Pancreas (tissue), 10 donors: ENCODE measurements at regions not wholly inside any gene's neighbourhood (a gene's known extent, or its start where the extent isn't known, plus 50 kb on each side); places are given as distances from the start of the nearest gene placed in this dataset.
A peak's percentile ranks its signal among the peaks of the same experiment; 100 is the strongest.

Source experiments
- ATAC-seq, 4 donors: fragments of 200-7000 bp; cut with Tn5 transposase; one replicate each; pipeline versions ENCODE4 v1.8.0 to v1.9.1; 2020; ENCODE audit warnings: mild to moderate bottlenecking in 4 of 4, moderate library complexity in 4 of 4
- DNase-seq, 6 donors: peaks; one replicate each; pipeline ENCODE4 v3.0.0-alpha.2; 2020
- FAIRE-seq: peaks from 2 replicates; lab custom pipeline; 2012; peaks lifted over from hg19 to GRCh38; lab: Jason Lieb, UNC
- H3K27ac ChIP-seq, 4 donors: fragments of 200-600 bp; sonication (generic); 1 replicate in 3 of 4; 2 replicates in 1 of 4; pipeline versions ENCODE4 v1.5.0 to v1.8.0; 2020
- H3K27me3 ChIP-seq, 4 donors: fragments of 200-600 bp; one replicate each; pipeline ENCODE4 v1.8.0; 2021
- H3K36me3 ChIP-seq, 3 donors: fragments of 200-600 bp; sonication (generic) in 1 of 3; one replicate each; pipeline versions ENCODE4 v1.5.0 to v1.8.0; 2020 to 2021
- H3K4me1 ChIP-seq, 3 donors: fragments of 200-600 bp; one replicate each; pipeline ENCODE4 v1.8.0; 2021
- H3K4me3 ChIP-seq, 4 donors: fragments of 200-600 bp; sonication (generic) in 2 of 4; one replicate each; pipeline versions ENCODE4 v1.5.0 to v1.8.0; 2020 to 2021
- H3K9me3 ChIP-seq, 4 donors: fragments of 200-600 bp; one replicate each; pipeline ENCODE4 v1.8.0; 2021
- WGBS, 2 donors: extraction: QIAGEN DNeasy Blood & Tissue Kit; methylation state at CpG; one replicate each; pipeline ENCODE4 v1.1.7; 2013; 5-methylcytosine and 5-hydroxymethylcytosine counted together
- intact Hi-C, 3 donors: fragments of 100-400 bp; cut with DNase I; formaldehyde crosslinking; loops; one replicate each; pipeline versions ENCODE4 v1.11.1 to v1.14.2; 2022
- TF ChIP-seq, protein P1 (sequence below), 4 donors: fragments of 200-600 bp; sonication (generic) in 3 of 4; IDR thresholded peaks; one replicate each; pipeline versions ENCODE4 v1.5.0 to v1.8.0; 2021; ENCODE audit warnings: antibody characterized with exemption in 4 of 4
- donor health status: healthy with polysubstance abuse.
- donor health status: DM: no; HTN: no; CAD: no; lungs with moderate emphysema.
- donor health status: DM: no; HTN: no; CAD: no.
- donor health status: control.
- donor health status: control.
- donor health status: Bipolar disorder and iron deficiency.
- donor health status: DM: yes; HTN: yes; CAD: no.
- donor health status: DM: no; HTN: no; CAD: no.
- donor health status: DM: no; HTN: no; CAD: no.
- donor health status: DM: yes; HTN: yes; CAD: no.

DNA sequence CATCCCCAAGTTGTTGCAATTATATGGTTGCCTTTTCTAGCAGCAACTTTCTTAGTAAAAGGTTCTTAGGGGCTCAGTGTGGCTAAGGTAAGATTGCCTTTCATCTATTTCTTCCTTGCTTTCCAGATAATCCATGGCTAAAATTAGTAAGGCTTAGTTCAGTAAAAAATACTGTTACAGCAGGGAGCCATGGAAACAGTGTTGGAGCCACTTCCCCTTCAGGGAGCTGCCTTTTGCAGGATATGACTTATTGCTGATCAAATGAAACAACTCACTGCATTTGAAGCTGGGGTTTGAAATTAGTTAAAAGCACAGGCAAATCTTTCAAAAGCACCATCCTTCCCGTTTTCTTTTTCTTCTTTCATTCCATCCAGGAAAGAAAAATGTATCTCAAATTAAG is 184.3 kb downstream of the C11orf87 start:
- Histone ChIP-seq H3K36me3 (no peaks in the 10 kb centered on the region), H3K4me1 (no peaks in the 10 kb centered on the region), H3K27ac (no peak overlapping the region), H3K27me3 (no peaks in the 10 kb centered on the region), H3K9me3 (no peaks in the 10 kb centered on the region), H3K4me3 (no peak overlapping the region)
- no peak for DNase-seq
- FAIRE-seq, result no peak
- intact Hi-C loops, result no loop called here
- TF ChIP-seq, protein P1, sequence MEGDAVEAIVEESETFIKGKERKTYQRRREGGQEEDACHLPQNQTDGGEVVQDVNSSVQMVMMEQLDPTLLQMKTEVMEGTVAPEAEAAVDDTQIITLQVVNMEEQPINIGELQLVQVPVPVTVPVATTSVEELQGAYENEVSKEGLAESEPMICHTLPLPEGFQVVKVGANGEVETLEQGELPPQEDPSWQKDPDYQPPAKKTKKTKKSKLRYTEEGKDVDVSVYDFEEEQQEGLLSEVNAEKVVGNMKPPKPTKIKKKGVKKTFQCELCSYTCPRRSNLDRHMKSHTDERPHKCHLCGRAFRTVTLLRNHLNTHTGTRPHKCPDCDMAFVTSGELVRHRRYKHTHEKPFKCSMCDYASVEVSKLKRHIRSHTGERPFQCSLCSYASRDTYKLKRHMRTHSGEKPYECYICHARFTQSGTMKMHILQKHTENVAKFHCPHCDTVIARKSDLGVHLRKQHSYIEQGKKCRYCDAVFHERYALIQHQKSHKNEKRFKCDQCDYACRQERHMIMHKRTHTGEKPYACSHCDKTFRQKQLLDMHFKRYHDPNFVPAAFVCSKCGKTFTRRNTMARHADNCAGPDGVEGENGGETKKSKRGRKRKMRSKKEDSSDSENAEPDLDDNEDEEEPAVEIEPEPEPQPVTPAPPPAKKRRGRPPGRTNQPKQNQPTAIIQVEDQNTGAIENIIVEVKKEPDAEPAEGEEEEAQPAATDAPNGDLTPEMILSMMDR (IDR thresholded peaks at IDR 0.05), result no peak
- peak in 1 of 4 donors; percentile 41 for ATAC-seq
- WGBS, 2 donors, result 31 to 38% methylated on average over 1 of the region's 1 CpG

DNA sequence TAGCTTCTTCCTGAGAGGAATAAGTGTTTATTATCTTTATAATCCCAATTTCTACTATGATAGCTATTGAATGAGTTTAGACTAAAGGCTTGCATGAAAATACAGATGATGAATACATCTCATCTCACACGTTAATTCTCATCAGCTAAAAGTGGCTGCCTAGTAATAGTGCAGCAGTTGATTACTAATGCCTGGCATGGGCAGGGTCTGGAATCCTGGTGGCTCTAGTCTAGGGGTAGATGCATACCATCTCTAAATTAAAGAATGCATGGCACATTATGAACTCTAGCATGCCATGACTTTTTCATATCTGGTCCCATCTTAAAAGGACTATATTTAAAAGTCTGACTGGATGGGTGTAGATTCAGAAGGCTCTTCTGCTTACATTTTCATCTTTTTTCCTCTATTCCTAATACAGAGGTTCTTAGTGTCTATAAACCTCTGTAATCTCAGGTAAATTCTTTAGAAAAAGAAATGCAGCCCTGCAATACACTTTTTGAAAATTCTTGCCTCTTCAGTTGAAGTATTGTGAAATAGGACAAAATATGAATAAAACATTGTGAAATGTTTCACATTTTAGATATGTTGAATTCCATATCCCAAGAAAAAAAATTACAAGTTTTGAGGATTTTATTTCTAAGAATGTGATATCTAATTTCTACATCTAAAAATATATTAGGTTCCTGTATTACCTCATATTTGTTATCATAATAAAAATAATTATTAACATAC is 187.6 kb downstream of the C11orf87 start:
- intact Hi-C loops, result no loop called here
- FAIRE-seq, result peak; percentile 53
- 54 to 67% methylated on average over 1 of the region's 1 CpG for whole genome bisulfite sequencing, 2 donors
- Histone ChIP-seq H3K27ac (no peak overlapping the region), H3K27me3 (no peaks in the 10 kb centered on the region), H3K9me3 (no peaks in the 10 kb centered on the region), H3K4me1 (no peaks in the 10 kb centered on the region), H3K4me3 (no peak overlapping the region), H3K36me3 (no peaks in the 10 kb centered on the region)
- no peak for DNase-seq
- TF ChIP-seq, protein P1 (IDR thresholded peaks at IDR 0.05), result no peak
- no peak for ATAC-seq

DNA sequence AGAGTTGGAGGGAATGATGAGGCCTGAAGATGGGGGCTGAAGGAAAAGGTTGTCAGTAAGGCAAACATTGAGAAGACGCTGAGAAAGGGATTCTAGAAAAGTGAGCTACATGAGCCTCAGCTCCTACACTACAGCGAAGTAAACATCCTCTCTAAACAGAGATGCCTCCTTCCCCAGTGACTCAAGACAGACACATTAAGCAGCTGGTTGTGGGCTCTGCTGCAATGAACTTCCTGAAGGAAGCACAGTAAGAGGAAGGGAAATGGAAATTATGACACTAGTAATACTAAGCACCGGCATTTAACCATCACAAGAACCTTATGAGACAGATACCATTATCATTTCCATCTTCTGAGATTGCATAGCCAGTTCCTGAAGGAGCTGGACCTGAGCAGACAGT is 190.5 kb downstream of the C11orf87 start:
- Histone ChIP-seq H3K36me3 (no peaks in the 10 kb centered on the region), H3K27me3 (no peaks in the 10 kb centered on the region), H3K27ac (no peak overlapping the region), H3K4me1 (no peaks in the 10 kb centered on the region), H3K9me3 (no peaks in the 10 kb centered on the region), H3K4me3 (no peak overlapping the region)
- intact Hi-C loops, result no loop called here
- TF ChIP-seq, protein P1 (IDR thresholded peaks at IDR 0.05), result no peak
- DNase-seq (no peak), FAIRE-seq (no peak), ATAC-seq (no peak)
- 58 to 62% methylated on average over 3 of the region's 3 CpGs for WGBS, 2 donors

GRCh38 chr11:109619498-109619897 is 197.5 kb downstream of the C11orf87 start:
- Histone ChIP-seq H3K36me3 (no peaks in the 10 kb centered on the region), H3K4me1 (no peaks in the 10 kb centered on the region), H3K27me3 (no peaks in the 10 kb centered on the region), H3K27ac (no peak overlapping the region), H3K4me3 (no peak overlapping the region), H3K9me3 (no peaks in the 10 kb centered on the region)
- FAIRE-seq, result no peak
- intact Hi-C loops, result no loop called here
- WGBS, 2 donors, result 65 to 70% methylated on average over 4 of the region's 4 CpGs
- ATAC-seq, result no peak
- DNase-seq, result no peak
- TF ChIP-seq, protein P1 (IDR thresholded peaks at IDR 0.05), result no peak

DNA sequence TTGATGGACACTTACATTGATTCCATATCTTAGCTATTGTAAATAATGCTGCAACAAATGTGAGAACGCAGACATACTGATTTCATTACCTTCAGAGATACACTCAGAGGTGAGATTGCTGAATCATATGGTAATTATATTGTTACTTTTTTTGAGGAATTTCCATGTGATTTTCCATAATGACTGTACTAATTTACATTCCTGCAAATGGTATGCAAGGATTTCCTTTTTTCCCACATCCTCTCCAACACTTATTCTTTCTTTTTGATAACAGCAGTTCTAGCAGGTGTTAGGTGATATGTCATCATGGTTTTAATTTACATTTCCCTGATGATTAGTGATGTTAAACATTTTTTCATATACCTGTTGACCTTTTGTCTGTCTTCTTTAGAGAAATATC is 207.7 kb downstream of the C11orf87 start:
- ATAC-seq, result no peak
- Histone ChIP-seq H3K9me3 (no peaks in the 10 kb centered on the region), H3K27ac (no peak overlapping the region), H3K27me3 (no peaks in the 10 kb centered on the region), H3K36me3 (no peaks in the 10 kb centered on the region), H3K4me1 (no peaks in the 10 kb centered on the region), H3K4me3 (no peak overlapping the region)
- WGBS, 2 donors, result 60 to 74% methylated on average over 1 of the region's 1 CpG
- intact Hi-C loops, result no loop called here
- no peak for FAIRE-seq
- DNase-seq, result no peak
- TF ChIP-seq, protein P1 (IDR thresholded peaks at IDR 0.05), result no peak
